ENCODE measurements at regions not wholly inside any gene's neighbourhood (a gene's known extent, or its start where the extent isn't known, plus 50 kb on each side); places are given as distances from the start of the nearest gene placed in this dataset.

DNA sequence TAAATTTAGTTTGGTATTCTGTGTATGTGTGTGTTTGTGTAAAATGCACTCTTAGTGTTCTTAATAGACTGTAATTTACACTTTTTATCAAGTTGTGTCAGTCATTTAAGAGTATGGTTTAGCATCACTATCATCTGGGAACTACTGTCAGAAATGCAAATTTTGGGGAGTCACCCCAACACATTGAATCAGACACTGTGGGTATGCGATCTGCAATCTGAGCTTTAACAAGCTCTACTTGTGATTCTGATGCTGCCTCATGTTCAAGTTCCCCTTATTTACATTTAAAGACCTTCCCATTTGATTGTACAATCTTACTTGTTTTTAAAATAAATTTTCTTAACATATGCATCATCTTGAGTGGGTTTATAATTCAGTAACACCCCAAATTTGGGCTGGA lies 218.1 kb upstream of the FOXP2 start:
- TF ChIP-seq TEAD4 (IDR thresholded peaks at IDR 0.05) (no peak), CEBPB (IDR thresholded peaks at IDR 0.05) (no peak), FOXM1 (IDR thresholded peaks at IDR 0.05; ENCODE audit: borderline replicate concordance, low read depth) (no peak)

All from Ishikawa (cell line).